ENCODE measurements at regions not wholly inside any gene's neighbourhood (a gene's known extent, or its start where the extent isn't known, plus 50 kb on each side); places are given as distances from the start of the nearest gene placed in this dataset.

DNA sequence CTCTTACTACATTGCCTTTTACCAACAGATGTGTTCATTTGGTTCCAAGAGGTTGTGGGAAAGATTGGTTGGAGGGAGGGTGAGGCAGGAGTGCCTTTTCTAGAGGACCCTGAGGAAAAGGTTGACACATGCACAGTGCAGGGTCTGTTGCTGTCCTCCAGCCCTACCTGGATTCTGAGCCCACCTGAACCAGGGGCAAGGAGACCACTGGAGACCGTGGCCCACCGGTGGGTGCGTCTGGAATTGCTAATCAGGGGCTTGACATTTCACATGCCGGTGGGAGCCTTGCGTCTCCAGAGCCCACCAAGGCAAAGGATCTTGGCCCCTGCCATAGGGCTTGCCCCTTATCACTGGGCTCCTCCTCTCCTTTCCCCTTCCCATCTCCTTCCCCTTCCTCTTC lies 80.4 kb upstream of the ZBED5 start:
- peaks cover 21% of the 10 kb centered on the region for H3K27me3 Mint-ChIP-seq
- H3K27ac ChIP-seq (ENCODE audit: low read depth in 1 of 2, low read length in 2 of 2) = no peak overlapping the region
- POLR2A ChIA-PET = no interaction called here
- no peak overlapping the region for H3K4me3 Mint-ChIP-seq
- H3K27ac Mint-ChIP-seq = no peak overlapping the region
- CTCF ChIA-PET = no interaction called here
- no peaks in the 10 kb centered on the region for H3K9me3 ChIP-seq (ENCODE audit: control insufficient read depth in 1 of 2, insufficient read depth in 1 of 2, low read length in 2 of 2)
- no peaks in the 10 kb centered on the region for H3K9me3 Mint-ChIP-seq
- no peaks in the 10 kb centered on the region for H3K36me3 ChIP-seq (ENCODE audit: insufficient read depth, low read length)
- H3K4me1 ChIP-seq (ENCODE audit: insufficient read depth, low read length) = peaks cover 10% of the 10 kb centered on the region
- H3K27me3 ChIP-seq (ENCODE audit: control insufficient read depth in 1 of 2, insufficient read depth in 2 of 2, low read length in 2 of 2) = peaks cover 0 to 2% of the 10 kb centered on the region in 2 experiments
- intact Hi-C loops (cut with DNase I, micrococcal nuclease) = loop anchor here in 1 of 2 experiments (10.0 kb wide), 1 partner anchor 1347 kb away; no protein-coding TSS in a partner anchor
- ATAC-seq (ENCODE audit: poor library complexity) (no peak), DNase-seq (no peak)
- H3K4me1 Mint-ChIP-seq (ENCODE audit: low read depth) = peaks cover 17% of the 10 kb centered on the region
- TF ChIP-seq, protein P1, sequence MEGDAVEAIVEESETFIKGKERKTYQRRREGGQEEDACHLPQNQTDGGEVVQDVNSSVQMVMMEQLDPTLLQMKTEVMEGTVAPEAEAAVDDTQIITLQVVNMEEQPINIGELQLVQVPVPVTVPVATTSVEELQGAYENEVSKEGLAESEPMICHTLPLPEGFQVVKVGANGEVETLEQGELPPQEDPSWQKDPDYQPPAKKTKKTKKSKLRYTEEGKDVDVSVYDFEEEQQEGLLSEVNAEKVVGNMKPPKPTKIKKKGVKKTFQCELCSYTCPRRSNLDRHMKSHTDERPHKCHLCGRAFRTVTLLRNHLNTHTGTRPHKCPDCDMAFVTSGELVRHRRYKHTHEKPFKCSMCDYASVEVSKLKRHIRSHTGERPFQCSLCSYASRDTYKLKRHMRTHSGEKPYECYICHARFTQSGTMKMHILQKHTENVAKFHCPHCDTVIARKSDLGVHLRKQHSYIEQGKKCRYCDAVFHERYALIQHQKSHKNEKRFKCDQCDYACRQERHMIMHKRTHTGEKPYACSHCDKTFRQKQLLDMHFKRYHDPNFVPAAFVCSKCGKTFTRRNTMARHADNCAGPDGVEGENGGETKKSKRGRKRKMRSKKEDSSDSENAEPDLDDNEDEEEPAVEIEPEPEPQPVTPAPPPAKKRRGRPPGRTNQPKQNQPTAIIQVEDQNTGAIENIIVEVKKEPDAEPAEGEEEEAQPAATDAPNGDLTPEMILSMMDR (IDR thresholded peaks at IDR 0.05) = no peak
- no peak overlapping the region for H3K4me3 ChIP-seq (ENCODE audit: low read length)
- H3K36me3 Mint-ChIP-seq (ENCODE audit: low read depth) = no peaks in the 10 kb centered on the region

DNA sequence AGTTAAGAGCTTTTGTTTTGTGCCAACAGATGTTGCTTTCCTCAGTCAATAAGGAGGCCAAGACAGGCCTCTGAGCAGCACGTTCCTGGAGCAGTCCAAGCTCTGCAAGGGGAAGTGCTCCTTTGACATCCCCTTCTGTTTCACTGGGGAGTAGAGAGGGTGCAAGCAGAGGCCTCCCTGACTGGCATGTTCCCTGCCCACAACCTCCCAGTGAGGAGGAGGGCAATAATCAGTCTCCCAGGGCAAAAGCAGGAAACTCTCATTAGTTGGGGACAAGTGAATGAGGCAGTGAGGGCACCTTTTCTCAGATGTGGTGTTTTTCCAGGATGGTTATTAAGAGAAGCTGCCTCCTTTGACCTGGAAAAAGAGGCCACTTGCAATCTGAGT lies 79.5 kb upstream of the ZBED5 start:
- H3K36me3 Mint-ChIP-seq (ENCODE audit: low read depth) = no peaks in the 10 kb centered on the region
- H3K27me3 ChIP-seq (ENCODE audit: control insufficient read depth in 1 of 2, insufficient read depth in 2 of 2, low read length in 2 of 2) = peaks cover 7 to 11% of the 10 kb centered on the region in 2 experiments
- ChIA-PET POLR2A (interaction anchor here (1.1 kb wide), 1 partner anchor 129 kb away, joined by 3 read pairs; the partner anchor contains the start of gene EIF4G2), CTCF (no interaction called here)
- no peaks in the 10 kb centered on the region for H3K36me3 ChIP-seq (ENCODE audit: insufficient read depth, low read length)
- H3K9me3 Mint-ChIP-seq = no peaks in the 10 kb centered on the region
- no peak overlapping the region for H3K4me3 Mint-ChIP-seq
- peaks cover 18% of the 10 kb centered on the region for H3K4me1 Mint-ChIP-seq (ENCODE audit: low read depth)
- intact Hi-C loops (cut with DNase I, micrococcal nuclease) = loop anchor here in 1 of 2 experiments (10.0 kb wide), 1 partner anchor 1347 kb away; no protein-coding TSS in a partner anchor
- ATAC-seq (ENCODE audit: poor library complexity) (no peak), DNase-seq (no peak)
- no peak overlapping the region for H3K27ac ChIP-seq (ENCODE audit: low read depth in 1 of 2, low read length in 2 of 2)
- H3K4me1 ChIP-seq (ENCODE audit: insufficient read depth, low read length) = peaks cover 10% of the 10 kb centered on the region
- H3K9me3 ChIP-seq (ENCODE audit: control insufficient read depth in 1 of 2, insufficient read depth in 1 of 2, low read length in 2 of 2) = no peaks in the 10 kb centered on the region
- no peak overlapping the region for H3K27ac Mint-ChIP-seq
- peaks cover 27% of the 10 kb centered on the region for H3K27me3 Mint-ChIP-seq
- TF ChIP-seq, protein P1 (IDR thresholded peaks at IDR 0.05) = no peak
- H3K4me3 ChIP-seq (ENCODE audit: low read length) = no peak overlapping the region

- TF ChIP-seq, protein P1 (IDR thresholded peaks at IDR 0.05) = no peak
Observed at GRCh38 chr11:10936626-10937384, 79.0 kb upstream of the ZBED5 start.

More at GRCh38 chr11:10936626-10937384, 79.0 kb upstream of the ZBED5 start:
- Mint-ChIP-seq H3K27ac (no peak overlapping the region), H3K27me3 (peaks cover 28% of the 10 kb centered on the region), H3K4me3 (no peak overlapping the region), H3K4me1 (ENCODE audit: low read depth) (peaks cover 19% of the 10 kb centered on the region), H3K9me3 (no peaks in the 10 kb centered on the region), H3K36me3 (ENCODE audit: low read depth) (no peaks in the 10 kb centered on the region)
- peaks cover 13 to 14% of the 10 kb centered on the region in 2 experiments for H3K27me3 ChIP-seq (ENCODE audit: control insufficient read depth in 1 of 2, insufficient read depth in 2 of 2, low read length in 2 of 2)
- no peaks in the 10 kb centered on the region for H3K9me3 ChIP-seq (ENCODE audit: control insufficient read depth in 1 of 2, insufficient read depth in 1 of 2, low read length in 2 of 2)
- ATAC-seq (ENCODE audit: poor library complexity) = no peak
- ChIA-PET POLR2A (interaction anchor here (1.1 kb wide), 1 partner anchor 128 kb away, joined by 3 read pairs; the partner anchor contains the start of gene EIF4G2), CTCF (no interaction called here)
- DNase-seq = no peak
- no peaks in the 10 kb centered on the region for H3K36me3 ChIP-seq (ENCODE audit: insufficient read depth, low read length)
- H3K4me1 ChIP-seq (ENCODE audit: insufficient read depth, low read length) = peaks cover 11% of the 10 kb centered on the region
- intact Hi-C loops (cut with DNase I, micrococcal nuclease) = loop anchor here in 1 of 2 experiments (10.0 kb wide), 1 partner anchor 1348 kb away; no protein-coding TSS in a partner anchor
- H3K27ac ChIP-seq (ENCODE audit: low read depth in 1 of 2, low read length in 2 of 2) = no peak overlapping the region
- H3K4me3 ChIP-seq (ENCODE audit: low read length) = no peak overlapping the region
